ENCODE measurements at regions not wholly inside any gene's neighbourhood (a gene's known extent, or its start where the extent isn't known, plus 50 kb on each side); places are given as distances from the start of the nearest gene placed in this dataset.

DNA sequence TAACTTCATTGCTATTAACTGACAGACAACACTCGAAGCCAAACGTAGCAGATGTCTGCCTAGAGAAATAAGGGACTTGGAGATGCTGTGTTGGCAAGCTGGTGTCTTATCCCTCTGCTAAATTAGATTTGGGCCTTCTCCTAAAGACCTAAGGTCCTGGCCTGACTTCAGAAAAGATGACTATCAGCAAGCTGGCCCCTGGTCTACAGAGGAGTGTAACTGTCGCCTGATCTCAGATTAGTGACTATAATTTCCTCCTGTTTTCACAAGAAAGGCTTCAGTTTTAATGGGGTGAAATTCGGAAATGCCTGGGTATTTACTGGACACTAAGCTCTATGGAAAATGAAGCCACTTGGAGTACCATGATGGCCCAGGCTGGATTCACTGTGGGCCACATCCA lies 53.1 kb upstream of the SLC7A14 start:
- TF ChIP-seq EZH2 (IDR thresholded peaks at IDR 0.05; ENCODE audit: borderline replicate concordance, insufficient read depth, low read depth, low read length, poor library complexity, severe bottlenecking), result no peak
- TF ChIP-seq CTCF (IDR thresholded peaks at IDR 0.05), result no peak
